Activated CD4-positive, alpha-beta T cell treated with anti-CD3 and anti-CD28 coated beads, Interleukin-2, amount 50 U/mL, for 4 hours (primary cell): ENCODE measurements at regions not wholly inside any gene's neighbourhood (a gene's known extent, or its start where the extent isn't known, plus 50 kb on each side); places are given as distances from the start of the nearest gene placed in this dataset.
"Not testable (repeated sequence)": the region's sequence is repeated elsewhere in the genome, so short reads cannot be mapped to it uniquely, and the experiment has no call there.

Experiments
- DNase-seq, 2 experiments: peaks; one replicate each; pipeline ENCODE4 v3.0.0-alpha.2; 2020

DNA sequence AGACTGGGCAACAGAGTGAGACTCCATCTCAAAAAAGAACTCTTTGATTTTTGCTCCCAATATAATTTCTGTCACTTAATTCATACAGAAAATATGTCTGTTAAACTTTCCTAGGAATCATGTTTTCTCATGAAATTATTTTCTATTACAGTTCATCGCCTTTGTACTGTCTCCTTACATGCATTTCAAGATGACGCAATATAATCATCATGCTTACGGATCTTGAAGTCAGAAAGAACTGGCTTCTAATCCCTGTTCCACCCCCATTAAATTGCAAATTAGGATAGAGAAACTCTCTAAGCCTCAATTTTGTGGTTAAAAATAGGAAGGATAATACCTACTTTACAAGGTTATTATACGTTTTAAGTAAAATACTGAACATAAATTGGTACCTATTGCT is 467.6 kb upstream of the SMIM21 start:
- no peak for DNase-seq

GRCh38 chr18:75884728-75885127 is 457.2 kb upstream of the SMIM21 start:
- DNase-seq, result no peak

GRCh38 chr18:75880925-75881504 is 453.5 kb upstream of the SMIM21 start:
- DNase-seq, result no peak

DNA sequence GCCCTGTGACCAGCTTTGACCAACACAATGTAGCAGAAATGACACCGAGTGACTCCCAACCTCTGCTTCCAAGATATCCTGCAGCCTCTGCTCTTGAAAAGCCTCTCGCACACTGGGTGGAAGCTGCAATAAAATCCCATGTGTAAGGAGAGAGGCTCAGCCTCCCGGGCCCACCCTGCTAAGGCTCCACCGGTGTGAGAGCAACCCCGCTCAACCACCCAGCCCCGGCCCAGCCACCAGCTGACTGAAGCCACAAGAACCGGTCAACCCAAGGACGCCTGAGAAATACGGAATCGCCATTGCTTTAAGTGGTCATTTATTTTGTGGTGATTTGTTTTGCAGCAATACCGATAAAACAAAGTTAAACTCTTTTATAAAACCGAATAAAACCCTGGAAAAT is 452.8 kb upstream of the SMIM21 start:
- no peak for DNase-seq

- DNase-seq, result no peak
Observed at GRCh38 chr18:75879196-75879595, 451.7 kb upstream of the SMIM21 start.

- DNase-seq, result no peak
Observed at GRCh38 chr18:75875559-75875958, 448.1 kb upstream of the SMIM21 start.

DNA sequence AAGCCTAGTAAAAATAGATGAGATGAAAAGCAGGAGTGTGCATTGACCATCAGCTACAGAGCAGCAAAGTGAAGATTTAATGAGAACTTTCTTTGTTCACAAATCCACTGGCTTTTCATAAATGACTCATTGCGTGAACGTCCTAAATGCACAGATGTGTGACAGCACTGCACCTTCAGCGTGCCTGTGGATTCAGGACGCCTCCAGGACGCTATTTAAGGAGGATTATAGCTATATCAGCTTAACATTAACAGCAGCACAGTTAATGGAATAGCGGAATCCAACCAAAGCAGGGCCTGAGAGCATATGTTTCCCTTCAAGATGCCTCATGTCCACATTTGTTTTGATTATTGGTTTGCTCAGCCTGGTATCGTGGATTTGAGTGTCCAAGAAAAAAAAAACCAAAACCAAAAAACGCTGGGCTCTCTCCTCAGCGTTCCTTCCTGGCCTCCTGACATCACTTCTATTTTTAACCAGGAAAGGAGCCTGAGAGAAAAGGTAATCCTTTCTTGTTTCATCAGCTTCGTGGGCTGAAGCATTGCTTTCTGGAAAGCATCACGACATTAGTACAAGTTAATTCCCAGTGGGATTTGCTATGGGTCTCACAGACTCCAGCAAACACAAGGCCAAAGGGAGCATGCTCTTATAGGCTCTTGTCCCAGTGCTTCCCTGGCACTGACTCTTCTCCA is 447.0 kb upstream of the SMIM21 start:
- DNase-seq, result no peak

DNA sequence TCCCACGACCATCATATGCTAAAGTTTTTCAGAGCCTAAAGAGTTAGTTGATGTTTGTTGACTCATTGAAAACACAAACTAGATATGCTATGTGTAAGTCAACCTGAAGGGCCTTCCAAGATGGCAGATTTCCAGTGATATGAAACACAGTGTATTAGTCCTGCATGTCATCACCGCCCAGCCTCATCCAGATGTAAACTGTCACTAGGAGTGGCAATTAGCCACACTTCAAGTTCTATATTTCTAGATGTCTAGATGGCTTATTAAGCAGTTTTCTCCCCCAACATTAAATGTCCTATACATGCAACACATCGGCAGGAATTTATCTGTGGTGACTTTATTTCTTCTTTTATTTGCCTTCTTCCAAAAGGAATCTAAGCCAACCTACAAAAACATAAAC is 444.1 kb upstream of the SMIM21 start:
- no peak for DNase-seq

GRCh38 chr18:75869162-75869561 is 441.7 kb upstream of the SMIM21 start:
- DNase-seq, result no peak

DNA sequence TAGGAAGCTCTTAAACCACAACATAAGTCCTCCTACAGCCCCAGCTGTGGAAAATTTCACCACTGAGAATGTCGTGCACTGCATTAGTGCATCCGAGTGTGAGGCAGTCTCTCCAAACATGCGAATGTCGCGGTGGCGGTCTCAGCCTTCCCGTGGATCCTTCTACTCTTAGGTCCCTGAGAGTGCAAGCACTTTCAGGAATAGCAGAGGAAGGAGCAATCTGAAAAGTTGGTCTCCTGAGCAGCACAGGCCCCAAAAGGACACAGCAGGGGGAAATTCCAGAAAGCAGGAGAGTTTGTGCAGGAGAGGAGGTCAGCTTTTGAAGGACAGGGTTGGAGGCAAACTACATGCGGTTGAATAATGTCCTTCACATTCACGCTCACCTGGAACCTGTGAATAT is 440.5 kb upstream of the SMIM21 start:
- no peak for DNase-seq

GRCh38 chr18:75865639-75866038 is 438.1 kb upstream of the SMIM21 start:
- no peak for DNase-seq

DNA sequence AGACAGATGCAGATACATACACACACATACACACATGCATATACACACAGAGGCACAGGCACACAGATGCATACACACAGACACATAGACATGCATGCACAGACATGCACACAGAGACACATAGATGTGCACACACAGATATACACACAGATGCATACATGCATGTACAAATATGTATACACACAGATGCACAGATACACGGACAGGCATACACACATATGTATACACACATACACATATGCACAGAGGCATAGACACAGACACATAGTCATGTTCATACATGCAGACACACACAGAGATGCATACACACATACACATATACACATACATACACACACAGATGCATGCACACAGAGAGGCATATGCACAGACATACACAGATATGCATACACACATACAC is 437.3 kb upstream of the SMIM21 start:
- no peak for DNase-seq

DNA sequence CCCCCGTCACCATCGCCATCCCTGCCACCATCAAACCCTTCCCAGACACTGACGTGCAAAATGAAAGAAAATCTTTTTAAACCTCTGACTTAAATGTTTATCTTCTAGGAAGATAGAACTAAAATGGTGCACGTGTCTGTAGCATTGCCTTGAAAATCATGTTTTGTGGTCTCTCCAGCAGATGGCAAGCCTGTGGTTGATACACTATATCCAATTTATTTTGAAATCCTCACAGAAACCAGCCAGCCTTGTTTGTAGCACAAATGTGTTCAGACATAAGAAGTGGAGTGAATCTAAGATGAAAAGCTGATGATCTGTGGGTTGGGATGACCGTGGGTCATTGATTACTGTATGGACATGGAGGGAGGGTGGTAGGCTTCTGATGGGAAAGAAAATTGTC is 436.2 kb upstream of the SMIM21 start:
- DNase-seq, result no peak

DNA sequence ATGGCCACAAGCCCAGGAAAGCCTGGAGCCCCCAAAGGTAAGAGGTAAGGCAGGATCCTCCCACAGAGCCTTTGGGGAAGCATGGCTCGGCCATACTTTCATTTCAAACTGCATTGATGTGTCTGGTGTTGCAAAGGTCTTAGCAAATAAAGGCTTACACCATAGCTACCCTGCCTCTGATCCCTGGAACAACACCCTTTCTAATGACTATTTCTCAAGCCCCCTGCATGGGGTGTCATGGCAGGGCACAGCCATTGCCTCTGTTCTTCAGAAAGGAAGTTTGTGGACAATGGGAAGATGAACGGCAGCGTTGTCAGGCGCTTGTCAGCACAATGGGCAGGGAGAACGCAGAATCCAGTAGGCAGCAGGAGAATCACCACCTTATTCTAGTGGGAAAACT is 435.0 kb upstream of the SMIM21 start:
- DNase-seq, result no peak

DNA sequence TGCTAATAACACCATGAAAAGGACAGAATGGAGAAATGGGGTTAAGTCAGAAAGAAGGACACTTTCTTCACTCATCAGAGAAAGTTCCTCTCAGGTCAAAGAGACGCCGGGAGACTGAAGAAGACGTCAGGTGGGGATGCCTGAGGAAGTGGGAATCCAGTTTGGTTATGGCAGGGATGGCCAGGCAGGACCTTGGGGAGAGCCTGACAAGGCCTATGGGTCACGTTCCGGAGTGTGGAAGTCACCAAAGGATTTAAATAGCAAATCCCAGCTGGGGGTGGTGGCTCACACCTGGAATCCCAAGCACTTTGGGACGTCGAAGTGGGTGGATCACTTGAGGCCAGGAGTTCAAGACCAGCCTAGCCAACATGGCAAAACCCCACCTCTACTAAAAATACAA is 432.7 kb upstream of the SMIM21 start:
- DNase-seq, result no peak

GRCh38 chr18:75859533-75859932 is 432.0 kb upstream of the SMIM21 start:
- no peak for DNase-seq

- DNase-seq, result no peak
Observed at GRCh38 chr18:75858754-75859153, 431.3 kb upstream of the SMIM21 start.

DNA sequence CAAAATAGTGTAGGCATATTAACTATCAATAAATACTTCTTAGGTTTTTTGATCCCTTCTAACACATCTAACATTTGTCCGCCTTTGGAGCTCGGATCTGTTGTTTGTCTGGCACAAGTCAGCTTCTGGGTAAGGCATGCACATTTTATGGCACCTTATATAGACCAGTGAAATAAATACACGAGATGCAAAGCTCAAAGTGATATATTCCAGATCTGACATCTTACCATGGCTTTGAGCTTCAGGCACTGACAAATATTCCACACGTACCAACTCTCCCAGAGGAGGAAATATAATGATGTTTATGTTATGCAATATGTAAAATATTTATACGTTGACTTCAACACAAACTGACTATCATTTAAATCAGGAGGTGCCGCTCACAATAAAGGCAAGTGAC is 430.1 kb upstream of the SMIM21 start:
- DNase-seq, result no peak

GRCh38 chr18:75854808-75855207 is 427.3 kb upstream of the SMIM21 start:
- no peak for DNase-seq

- DNase-seq, result no peak
Observed at GRCh38 chr18:75854174-75854573, 426.7 kb upstream of the SMIM21 start.

- DNase-seq, result no peak
Observed at GRCh38 chr18:75846321-75846720, 418.8 kb upstream of the SMIM21 start.

GRCh38 chr18:75845413-75845812 is 417.9 kb upstream of the SMIM21 start:
- no peak for DNase-seq

GRCh38 chr18:75844146-75844545 is 416.6 kb upstream of the SMIM21 start:
- no peak for DNase-seq

- DNase-seq, result no peak
Observed at GRCh38 chr18:75840131-75840530, 412.6 kb upstream of the SMIM21 start.

GRCh38 chr18:75839686-75840085 is 412.2 kb upstream of the SMIM21 start:
- not testable (repeated sequence) for DNase-seq
